GM18870 (cell line): ENCODE measurements at regions not wholly inside any gene's neighbourhood (a gene's known extent, or its start where the extent isn't known, plus 50 kb on each side); places are given as distances from the start of the nearest gene placed in this dataset.
"Not testable (repeated sequence)": the region's sequence is repeated elsewhere in the genome, so short reads cannot be mapped to it uniquely, and the experiment has no call there.

Experiments used
- ATAC-seq: cut with Tn5 transposase; IDR thresholded peaks from one replicate; pipeline ENCODE4 v1.9.1; 2021; ENCODE audit warnings: moderate library complexity; ENCODE audit not compliant: unreplicated experiment

DNA sequence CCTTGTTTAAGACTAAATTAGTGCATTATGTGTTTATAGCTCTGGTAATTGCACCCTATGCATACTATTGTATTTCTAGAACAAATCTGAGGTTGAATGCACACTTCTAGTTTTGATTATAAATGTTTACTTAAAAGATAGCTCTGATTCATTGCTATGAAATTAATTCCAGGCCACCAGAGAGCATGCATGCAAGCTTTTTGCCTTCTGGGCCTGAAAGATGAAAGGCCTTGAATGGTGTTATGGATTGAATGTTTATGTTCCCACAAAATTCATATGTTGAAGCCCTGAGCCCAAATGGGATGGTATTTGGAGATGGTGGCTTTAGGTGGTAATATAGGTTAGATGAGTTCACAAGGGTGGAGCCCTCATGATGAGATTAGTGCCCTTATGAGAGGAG lies 695.0 kb upstream of the MAP3K7 start:
- ATAC-seq: no peak

DNA sequence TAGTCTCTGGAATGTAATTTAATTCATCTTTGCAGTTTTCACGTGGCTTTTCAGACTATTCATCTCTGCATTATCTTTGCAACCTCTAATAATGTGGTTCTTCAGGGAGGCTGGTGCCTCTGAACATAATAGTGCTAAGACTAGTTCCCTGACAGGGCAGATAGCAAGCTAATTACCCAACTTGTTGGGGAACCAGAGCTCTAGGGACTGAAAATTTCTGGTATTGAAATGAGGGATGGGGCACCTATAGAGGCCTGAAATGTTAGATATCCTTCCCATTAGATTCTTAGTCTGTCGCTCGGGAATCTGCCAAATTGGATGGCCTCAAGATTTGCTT lies 693.6 kb upstream of the MAP3K7 start:
- ATAC-seq: no peak

DNA sequence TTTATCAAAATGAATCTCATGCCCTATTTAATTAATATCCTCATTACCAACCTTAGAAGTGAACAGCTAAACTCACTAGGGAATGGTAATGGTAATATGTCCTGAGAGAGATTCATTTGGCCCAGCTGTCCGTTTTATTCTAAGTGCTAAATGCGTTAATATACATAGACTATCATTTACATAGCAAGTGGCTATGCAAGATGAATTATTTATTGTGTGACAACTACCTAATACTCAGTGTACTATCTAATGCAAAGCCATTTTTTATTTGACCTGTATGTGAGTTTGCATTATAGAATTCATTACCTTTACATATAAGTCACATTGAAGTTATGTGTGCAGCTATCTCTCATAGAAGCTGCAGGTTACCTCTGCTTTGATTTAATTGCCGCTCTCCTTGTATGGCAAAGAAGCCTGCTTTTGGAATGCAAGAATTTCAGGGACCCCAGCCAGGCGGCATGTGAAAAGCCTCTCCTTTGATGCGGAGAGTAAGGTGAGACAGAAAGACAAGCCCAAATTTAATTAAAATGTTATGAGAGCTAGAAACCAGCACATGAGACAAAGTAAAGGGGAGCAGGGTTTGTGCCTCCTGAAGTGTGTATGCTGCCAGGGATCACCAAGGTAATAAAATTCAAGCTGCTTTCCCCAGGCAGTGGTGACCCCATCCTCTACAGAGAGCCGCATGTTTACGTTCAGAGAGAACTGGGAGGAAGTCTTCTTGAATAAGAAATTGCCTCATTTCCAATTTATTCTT lies 693.0 kb upstream of the MAP3K7 start:
- no peak for ATAC-seq

DNA sequence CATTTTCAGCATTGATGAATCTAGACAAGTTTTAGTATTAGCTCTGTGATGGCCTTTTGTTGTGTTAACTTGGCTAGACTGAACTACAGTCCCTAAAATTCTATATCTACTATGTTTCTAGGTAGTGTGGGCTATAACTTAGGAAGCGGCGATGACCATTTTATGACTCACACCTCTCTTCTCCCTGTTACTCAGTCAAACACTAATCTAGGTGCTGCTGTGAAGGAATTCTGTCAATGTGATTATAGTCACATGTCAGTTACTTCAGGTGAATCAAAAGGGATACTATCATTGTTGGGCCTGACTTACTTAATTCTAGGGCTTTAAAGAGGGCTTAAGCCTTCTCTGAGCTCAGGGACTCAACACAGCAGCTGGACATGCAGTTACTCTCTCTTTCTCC lies 691.5 kb upstream of the MAP3K7 start:
- no peak for ATAC-seq

DNA sequence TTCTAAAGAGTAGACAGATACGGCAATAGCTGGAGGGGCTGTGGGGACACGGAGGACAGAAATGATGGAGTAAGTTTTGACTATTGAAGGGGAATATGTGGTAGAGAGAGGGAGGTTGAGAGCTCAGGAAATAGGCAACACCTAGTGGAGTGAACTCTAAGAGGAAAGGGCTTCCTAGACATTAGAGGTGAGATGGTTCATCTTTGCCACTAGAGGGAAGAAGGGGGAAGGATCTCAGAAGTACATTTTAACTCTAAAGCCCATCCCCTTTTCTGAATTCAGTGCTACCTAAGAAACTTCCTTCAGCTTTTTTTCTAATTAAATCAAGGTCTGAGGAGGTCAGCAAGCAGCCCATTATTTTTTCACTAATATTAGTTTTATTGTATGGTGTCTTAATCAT lies 689.4 kb upstream of the MAP3K7 start:
- peak; percentile 82 for ATAC-seq

DNA sequence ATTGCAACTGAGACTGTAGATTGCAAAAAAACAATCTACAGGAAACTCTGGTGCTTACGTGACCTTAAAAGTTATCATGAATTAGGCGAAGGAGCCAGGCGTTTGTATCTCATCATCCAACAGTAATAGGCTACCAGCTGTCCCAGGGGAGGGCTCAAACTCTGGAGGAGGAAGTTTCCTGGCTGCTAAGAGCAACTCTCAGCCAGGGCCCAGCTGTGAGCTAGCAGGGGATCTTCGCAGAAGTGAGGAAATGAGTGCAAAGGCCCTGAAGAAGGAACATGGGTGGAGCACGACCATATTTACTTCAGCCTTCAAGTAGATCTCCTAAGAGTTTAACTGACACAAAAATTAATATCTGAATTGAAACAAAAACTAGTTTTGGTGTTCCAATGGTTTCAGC lies 686.9 kb upstream of the MAP3K7 start:
- ATAC-seq: no peak

DNA sequence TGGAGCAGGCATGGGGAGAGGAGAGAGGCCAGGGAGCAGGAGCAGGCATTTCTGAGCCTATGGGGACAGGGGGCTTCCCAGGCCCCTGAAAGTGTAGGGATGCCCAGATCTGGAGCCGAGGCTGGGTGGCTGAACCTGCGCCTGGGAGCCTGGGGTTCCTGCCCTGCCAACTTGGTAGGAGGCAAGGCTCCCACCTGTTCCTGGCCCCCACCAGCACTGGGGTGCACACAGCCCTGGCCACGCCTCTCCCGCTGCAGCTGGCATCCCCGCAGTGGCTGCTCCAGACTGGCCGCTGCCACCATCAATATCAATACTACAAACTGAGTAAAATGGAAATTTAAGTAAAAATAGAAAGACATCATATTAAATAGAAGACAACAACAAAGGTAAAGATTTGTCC lies 684.9 kb upstream of the MAP3K7 start:
- ATAC-seq: no peak

DNA sequence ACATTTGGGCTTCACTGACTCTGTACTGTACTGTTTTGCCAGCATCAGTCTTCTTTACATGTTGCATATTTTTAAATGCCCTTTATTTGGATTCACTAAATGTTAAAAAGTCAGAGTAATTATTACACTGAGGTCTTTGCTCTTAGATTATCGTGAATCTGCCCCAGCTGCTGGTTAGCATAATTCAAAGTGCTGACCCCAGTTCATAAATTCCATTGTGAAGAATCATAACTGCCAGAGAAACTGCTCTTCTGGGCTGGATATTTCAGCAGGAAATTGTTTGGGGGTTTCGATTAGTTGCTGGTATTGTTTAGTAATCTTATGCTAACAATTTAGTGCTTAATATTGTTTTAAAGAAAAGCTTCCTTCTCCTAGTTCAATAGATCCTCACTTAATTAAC lies 682.1 kb upstream of the MAP3K7 start:
- no peak for ATAC-seq

DNA sequence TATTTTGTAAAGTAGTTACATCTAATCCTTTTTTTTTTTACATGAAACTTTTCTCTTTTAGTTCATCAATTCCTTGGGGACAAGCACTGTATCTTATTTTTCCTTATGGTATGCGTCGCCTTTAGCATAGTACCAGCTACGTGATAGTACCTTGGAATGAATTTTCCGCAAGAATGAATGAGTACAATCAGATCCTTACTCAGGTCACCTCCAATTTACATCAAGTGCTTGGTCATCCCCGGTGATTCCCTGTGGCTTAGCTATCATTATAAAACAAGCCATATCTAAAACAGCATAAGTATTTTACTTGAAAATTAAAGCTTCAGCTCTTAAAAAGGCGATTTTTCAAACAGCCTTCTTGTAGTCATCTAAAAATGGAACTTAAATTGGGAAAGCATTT lies 680.4 kb upstream of the MAP3K7 start:
- no peak for ATAC-seq

DNA sequence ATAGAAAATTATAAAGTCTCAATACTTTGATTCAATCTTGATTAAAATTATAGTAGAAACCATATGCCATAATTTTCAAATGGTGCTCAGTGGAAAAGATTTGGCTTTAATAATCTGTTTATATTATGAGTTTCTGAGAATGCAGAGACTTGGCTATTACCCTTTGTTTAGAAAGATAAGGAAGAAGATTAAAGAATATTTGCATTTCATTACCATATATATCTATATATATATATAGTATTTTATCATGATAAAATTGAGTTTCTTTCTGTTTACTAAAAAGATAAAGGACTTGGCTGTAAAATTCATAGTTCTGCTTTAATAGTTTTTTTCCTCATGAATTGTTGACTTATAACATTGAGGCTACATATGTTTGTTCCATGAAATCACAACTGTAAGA lies 679.3 kb upstream of the MAP3K7 start:
- no peak for ATAC-seq

DNA sequence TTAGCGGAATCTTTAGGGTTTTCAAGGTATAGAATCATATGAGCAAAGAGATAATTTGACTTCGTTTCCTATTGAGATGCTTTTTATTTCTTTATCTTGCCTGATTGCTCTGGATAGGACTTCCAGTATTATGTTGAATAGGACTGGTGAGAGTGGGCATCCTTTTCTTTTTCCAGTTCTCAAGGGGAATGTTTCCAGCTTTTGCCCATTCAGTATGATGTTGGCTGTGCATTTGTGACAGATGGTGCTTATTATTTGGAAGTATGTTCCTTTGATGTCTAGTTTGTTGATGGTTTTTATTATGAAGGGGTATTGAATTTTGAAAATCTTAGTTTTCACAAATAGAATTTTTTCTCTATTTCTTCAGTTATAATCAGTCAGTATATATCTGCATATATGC lies 656.6 kb upstream of the MAP3K7 start:
- no peak for ATAC-seq

DNA sequence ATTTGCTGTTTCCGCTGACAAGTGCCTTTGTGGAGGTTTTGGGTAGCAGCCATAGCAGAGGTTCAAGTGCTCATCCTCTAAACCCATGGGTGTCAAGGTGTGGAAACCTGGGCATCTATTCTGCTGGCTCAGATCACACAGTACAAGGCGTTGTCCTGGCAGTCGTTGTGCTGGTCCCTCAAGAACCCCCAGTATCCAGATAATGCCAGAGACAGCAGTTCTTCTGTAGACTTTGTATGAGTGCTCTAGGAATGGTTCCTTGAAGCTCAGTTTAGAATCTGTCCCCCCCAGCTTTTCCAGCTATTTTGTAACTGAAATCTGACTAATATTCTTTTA lies 655.7 kb upstream of the MAP3K7 start:
- no peak for ATAC-seq

DNA sequence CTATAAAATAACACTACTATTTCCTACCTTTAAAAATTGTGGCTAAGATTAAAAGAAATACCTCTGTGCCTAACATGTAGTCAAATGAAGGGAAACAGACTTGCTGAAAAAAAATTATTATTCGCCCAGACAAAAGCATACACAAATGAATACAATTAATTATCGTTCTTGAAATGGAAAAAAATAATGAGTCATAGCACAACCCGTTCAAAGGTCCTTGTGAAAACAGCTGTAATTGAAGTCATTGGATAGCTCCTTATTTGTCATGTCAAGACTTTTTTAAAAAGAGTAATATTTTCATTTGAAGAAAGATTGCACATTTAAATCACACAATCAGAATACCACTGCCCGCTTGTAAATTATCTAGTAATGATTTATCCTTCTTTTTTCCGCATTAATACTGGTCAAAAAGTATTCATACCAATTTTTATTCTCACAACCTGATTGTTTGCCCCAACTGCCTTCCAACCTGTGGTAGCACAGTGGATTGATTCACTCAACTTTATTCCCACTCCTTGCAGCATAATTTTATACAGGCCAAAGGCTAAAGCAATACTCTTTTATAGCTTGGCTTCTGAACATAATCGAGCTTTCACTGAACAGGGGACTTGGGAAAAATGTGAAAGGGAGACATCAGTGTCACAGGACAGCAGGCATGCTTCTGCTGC lies 655.2 kb upstream of the MAP3K7 start:
- ATAC-seq: no peak

DNA sequence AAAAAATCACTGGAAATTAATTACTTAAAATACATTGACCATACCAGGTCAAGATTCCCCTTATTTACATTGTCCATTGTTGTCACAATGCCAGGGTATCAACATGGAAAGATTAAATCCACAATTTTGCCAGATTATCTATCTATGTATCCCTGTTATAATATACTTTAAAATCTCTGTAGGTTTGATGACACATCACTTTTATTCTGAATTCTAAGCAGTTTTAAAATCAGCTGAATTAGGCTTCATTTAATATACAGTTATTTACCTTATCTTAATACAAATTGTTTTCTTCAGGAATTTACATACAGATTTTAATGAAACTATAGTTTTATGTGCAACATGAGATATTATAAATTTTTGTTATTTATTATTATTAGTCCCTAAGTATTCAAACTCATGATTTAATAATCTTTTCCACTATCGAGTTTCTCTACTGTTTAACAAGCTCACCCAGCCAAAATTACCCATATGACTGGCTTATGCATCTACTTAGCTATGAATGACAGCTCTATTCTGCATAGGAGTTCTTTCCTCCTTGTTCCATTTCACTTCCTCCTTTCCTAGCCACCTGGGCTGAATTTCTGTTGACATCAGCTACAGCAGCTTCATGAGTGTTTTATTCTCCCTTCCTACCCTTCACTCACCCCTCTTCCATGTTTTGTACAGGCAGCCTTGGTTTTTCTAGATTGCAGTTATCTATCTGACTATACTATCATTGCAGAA lies 654.2 kb upstream of the MAP3K7 start:
- ATAC-seq: peak; percentile 88

DNA sequence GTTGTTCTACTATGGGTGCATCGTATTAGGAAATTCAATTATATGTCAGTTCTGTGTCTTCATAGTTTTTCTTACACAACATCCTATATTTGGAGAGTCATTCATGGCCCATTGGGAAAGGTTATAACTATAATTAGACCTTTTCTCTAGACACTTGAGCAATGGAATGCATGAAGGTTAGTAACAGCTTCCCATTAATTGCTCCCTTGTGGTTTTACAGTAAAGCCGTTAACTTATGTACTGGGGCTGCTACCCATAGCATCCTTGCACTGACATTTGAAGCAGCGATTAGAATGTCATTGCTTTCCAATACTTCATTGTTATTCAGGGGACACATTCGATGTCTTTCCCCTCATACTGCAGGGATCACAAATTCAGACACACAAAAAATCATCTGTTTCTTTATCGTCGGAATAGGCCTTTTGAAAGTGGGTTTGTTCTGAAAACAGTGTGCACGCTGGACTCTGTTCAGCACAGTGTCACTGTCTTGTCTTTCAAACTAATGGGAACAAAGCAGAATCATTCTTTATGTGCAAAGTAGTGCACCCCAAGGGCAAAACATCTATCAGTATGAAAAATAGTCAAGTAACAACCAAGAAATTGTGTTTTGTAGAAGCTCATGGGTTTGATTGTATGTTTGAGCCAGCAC lies 634.3 kb upstream of the MAP3K7 start:
- ATAC-seq: no peak

DNA sequence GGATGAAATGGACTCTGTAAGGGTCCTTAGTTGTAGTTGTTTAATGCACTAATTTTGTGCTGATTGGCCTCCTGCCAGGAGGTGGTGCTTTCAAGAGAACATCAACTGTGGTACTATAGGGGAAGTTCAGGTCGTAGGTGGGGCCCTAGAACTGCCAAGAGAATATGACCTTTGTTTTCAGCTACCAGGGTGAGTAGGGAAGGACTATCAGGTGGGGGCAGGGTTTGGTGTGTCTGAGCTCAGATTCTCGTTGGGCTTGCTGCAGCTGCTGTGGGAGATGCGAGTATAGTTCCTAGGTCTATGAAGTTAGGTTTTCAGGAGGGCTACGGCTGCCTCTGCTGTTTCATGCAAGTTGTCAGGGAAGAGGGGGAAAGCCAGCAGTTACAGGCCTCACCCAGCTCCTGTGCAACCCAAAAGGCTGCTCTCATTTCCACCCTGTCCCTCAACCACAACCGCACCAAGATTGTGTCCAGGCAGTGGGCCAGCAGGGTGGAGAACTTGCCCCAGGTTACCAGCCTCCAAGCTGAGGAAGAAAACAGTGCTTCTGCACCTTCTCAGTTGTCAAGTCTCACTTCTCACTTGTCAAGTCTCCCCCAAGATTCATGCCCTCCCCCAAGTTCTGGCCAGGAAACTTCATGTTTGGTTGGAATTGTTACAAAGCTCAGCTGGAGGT lies 626.5 kb upstream of the MAP3K7 start:
- ATAC-seq: no peak

DNA sequence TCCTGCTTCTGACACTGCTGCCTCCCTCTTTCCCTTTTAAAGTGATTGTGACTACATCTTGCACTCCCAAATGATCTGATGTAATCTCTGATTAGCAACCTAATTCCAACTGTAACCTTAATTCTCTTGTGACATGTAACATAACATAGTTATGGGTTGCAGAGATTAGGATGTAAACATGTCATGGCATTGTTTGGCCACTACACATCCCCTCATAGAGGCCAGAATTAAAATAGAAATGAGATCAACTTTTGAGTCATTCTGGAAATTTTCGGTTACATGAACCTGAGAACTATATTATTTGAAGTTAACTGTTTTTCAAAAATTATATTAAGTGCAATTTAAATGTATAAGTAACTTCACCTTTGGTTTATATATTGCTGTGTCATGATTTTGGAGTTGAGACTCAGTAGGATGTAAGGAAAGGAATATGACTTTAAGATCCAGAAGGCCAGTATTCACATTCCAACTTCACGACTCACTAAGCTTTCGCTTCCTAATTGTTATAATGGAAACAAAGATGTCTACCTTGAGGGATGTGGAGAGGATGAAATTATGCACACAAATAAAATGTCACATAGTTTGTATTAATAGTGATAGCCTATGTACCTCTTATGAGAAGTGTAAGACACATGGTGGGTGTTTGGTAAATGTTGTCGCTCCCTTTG lies 611.9 kb upstream of the MAP3K7 start:
- no peak for ATAC-seq

DNA sequence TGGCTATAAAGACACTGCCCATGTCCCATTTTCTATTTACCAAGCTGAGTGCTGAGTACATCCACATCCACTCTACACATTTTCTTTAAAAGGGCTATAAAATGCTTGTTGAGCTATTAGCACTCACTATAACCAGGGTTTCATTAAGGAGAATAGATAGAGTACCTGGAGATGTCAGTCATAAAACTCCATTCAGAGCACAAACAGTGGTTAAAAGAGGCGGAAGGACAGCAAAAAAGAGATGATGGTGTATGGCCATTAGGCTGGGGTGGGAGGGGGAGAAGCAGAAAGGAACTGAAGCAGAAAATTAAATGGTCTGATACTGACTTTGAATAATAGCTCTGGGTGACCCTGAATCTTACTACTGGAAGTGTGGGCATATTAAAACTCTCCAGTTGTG lies 609.9 kb upstream of the MAP3K7 start:
- no peak for ATAC-seq

DNA sequence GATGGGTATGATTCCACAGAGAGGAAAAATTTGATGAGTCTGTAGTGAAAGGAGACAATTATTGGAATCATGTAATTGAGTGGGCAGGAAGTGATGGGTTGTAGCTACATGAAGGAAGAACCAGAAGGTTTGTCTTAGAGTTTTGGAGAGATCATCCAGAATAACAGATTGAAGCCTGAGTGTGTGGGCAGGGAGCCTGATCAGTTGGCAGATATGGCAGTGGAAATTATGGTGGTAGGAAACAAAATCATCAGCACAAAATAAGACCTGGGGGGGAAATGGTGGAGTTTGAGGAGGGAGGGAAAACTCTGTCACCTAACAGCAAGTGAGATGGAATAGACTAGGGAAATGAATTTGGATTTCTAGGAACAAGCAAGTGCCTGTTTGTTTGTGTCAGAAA lies 606.6 kb upstream of the MAP3K7 start:
- no peak for ATAC-seq

DNA sequence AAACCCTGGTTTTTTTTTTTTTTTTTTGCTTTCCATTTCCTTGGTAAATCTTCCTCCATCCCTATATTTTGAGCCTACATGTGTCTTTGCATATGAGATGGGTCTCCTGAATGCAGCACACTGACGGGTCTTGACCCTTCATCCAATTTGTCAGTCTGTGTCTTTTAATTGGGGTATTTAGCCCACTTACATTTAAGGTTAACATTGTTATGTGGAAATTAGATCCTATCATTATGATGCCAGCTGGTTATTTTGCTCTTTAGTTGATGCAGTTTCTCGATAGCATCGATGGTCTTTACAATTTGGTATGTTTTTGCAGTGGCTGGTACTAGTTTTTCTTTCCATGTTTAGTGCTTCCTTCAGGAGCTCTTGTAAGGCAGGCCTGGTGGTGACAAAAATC lies 603.2 kb upstream of the MAP3K7 start:
- ATAC-seq: not testable (repeated sequence)

DNA sequence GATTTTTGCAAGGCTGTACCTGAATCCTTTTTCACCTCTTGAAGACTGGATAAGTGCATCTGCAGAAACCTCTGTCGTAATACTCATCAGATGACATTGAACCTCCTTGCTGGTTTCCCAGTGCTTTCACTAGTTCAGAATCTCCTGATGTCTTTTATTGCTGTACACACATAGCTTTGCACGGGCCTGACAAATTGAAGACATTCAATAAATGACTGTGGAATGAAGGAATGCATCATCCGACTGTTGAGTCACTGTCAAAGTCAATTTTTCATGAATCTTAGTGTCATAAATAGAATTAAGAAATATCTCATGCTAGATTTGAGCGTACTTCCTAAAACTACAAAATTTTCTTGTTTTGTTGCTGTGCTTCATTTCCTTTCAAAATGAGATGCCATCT lies 598.2 kb upstream of the MAP3K7 start:
- no peak for ATAC-seq
